Loucy (cell line): ENCODE measurements at regions not wholly inside any gene's neighbourhood (a gene's known extent, or its start where the extent isn't known, plus 50 kb on each side); places are given as distances from the start of the nearest gene placed in this dataset.

ENCODE experiments used
- H2AFZ ChIP-seq: fragments of 200-600 bp; sonication (generic); 2 replicates; pipeline ENCODE4 v1.6.0; 2016; ENCODE audit warnings: antibody characterized with exemption, mild to moderate bottlenecking, low read length, moderate library complexity
- H3F3A ChIP-seq: fragments of 200-600 bp; 2 replicates; pipeline ENCODE4 v1.6.0; 2016; ENCODE audit warnings: antibody characterized with exemption, low read depth, mild to moderate bottlenecking
- H3K27me3 ChIP-seq: fragments of 200-600 bp; sonication (generic); 2 replicates; pipeline ENCODE4 v1.6.1; 2014; ENCODE audit warnings: low read length, mild to moderate bottlenecking; ENCODE audit not compliant: insufficient read depth, poor library complexity, severe bottlenecking
- H3K36me3 ChIP-seq: fragments of 200-600 bp; sonication (generic); 2 replicates; pipeline ENCODE4 v1.6.1; 2016; ENCODE audit warnings: low read length; ENCODE audit not compliant: insufficient read depth
- H3K4me1 ChIP-seq: fragments of 200-600 bp; sonication (generic); 2 replicates; pipeline ENCODE4 v1.5.1; 2014; ENCODE audit warnings: low read length, mild to moderate bottlenecking; ENCODE audit not compliant: insufficient read depth, poor library complexity, severe bottlenecking
- H3K4me2 ChIP-seq: fragments of 200-600 bp; sonication (generic); 2 replicates; pipeline ENCODE4 v1.6.0; 2014; ENCODE audit warnings: antibody characterized with exemption, low read length, low read depth, mild to moderate bottlenecking; ENCODE audit not compliant: poor library complexity, severe bottlenecking
- H3K4me3 ChIP-seq: fragments of 200-600 bp; sonication (generic); 2 replicates; pipeline ENCODE4 v1.5.1; 2014; ENCODE audit warnings: low read length, mild to moderate bottlenecking, mixed read lengths; ENCODE audit not compliant: poor library complexity, severe bottlenecking
- H3K79me2 ChIP-seq: fragments of 200-600 bp; sonication (generic); 2 replicates; pipeline ENCODE4 v1.6.1; 2014; ENCODE audit warnings: low read length; ENCODE audit not compliant: insufficient read depth
- H3K9ac ChIP-seq: fragments of 200-600 bp; sonication (generic); 2 replicates; pipeline ENCODE4 v1.6.0; 2014; ENCODE audit warnings: mild to moderate bottlenecking, low read depth, low read length, moderate library complexity; ENCODE audit not compliant: poor library complexity, severe bottlenecking
- H3K9me2 ChIP-seq: fragments of 200-600 bp; sonication (generic); replicated peaks from 2 replicates; pipeline ENCODE4 v1.6.1; 2016; ENCODE audit warnings: low read depth, low read length, mixed read lengths
- H3K9me3 ChIP-seq: fragments of 200-600 bp; sonication (generic); 2 replicates; pipeline ENCODE4 v1.6.1; 2014; ENCODE audit warnings: mild to moderate bottlenecking, antibody characterized with exemption, low read length, low read depth; ENCODE audit not compliant: insufficient read depth
- H4K20me1 ChIP-seq: fragments of 200-600 bp; sonication (generic); 2 replicates; pipeline ENCODE4 v1.6.0; 2014; ENCODE audit warnings: antibody characterized with exemption, low read length, mild to moderate bottlenecking; ENCODE audit not compliant: insufficient read depth, poor library complexity, severe bottlenecking
- CTCF ChIP-seq: fragments of 200-600 bp; sonication (generic); conservative IDR thresholded peaks from 2 replicates; pipeline ENCODE4 v1.5.1; 2014; ENCODE audit warnings: mild to moderate bottlenecking, antibody characterized with exemption, low read length
- EZH2phosphoT487 ChIP-seq: fragments of 200-600 bp; IDR thresholded peaks from 2 replicates; pipeline ENCODE4 v1.6.1; 2018; ENCODE audit warnings: antibody characterized with exemption, mild to moderate bottlenecking, moderate library complexity, borderline replicate concordance

- Histone ChIP-seq H3K27me3 (no peaks in the 10 kb centered on the region), H3K9me3 (no peaks in the 10 kb centered on the region), H3F3A (no peaks in the 10 kb centered on the region), H3K4me2 (no peak overlapping the region), H3K9ac (no peak overlapping the region), H3K4me1 (no peaks in the 10 kb centered on the region), H3K4me3 (no peak overlapping the region), H4K20me1 (no peaks in the 10 kb centered on the region), H3K9me2 (no peaks in the 10 kb centered on the region), H3K36me3 (no peaks in the 10 kb centered on the region), H3K79me2 (no peaks in the 10 kb centered on the region), H2AFZ (no peak overlapping the region)
- TF ChIP-seq CTCF: no peak
- TF ChIP-seq EZH2phosphoT487: no peak
These were observed 1673.4 kb downstream of the REEP3 start for GRCh38 chr10:65194555-65194954.

GRCh38 chr10:65196111-65196510 is 1674.9 kb downstream of the REEP3 start:
- no peak overlapping the region for H3K9ac ChIP-seq
- H3K4me3 ChIP-seq: no peak overlapping the region
- no peak overlapping the region for H3K4me2 ChIP-seq
- no peaks in the 10 kb centered on the region for H3F3A ChIP-seq
- H3K79me2 ChIP-seq: no peaks in the 10 kb centered on the region
- no peaks in the 10 kb centered on the region for H4K20me1 ChIP-seq
- no peaks in the 10 kb centered on the region for H3K27me3 ChIP-seq
- H2AFZ ChIP-seq: no peak overlapping the region
- H3K4me1 ChIP-seq: no peaks in the 10 kb centered on the region
- H3K9me3 ChIP-seq: no peaks in the 10 kb centered on the region
- no peaks in the 10 kb centered on the region for H3K9me2 ChIP-seq
- no peaks in the 10 kb centered on the region for H3K36me3 ChIP-seq
- TF ChIP-seq CTCF (no peak), EZH2phosphoT487 (no peak)

GRCh38 chr10:65197935-65198334 is 1676.7 kb downstream of the REEP3 start:
- Histone ChIP-seq H3K9me3 (no peaks in the 10 kb centered on the region), H3K4me2 (no peak overlapping the region), H3F3A (no peaks in the 10 kb centered on the region), H3K36me3 (no peaks in the 10 kb centered on the region), H3K4me1 (no peaks in the 10 kb centered on the region), H2AFZ (no peak overlapping the region), H3K27me3 (no peaks in the 10 kb centered on the region), H3K4me3 (no peak overlapping the region), H3K9ac (no peak overlapping the region), H3K79me2 (no peaks in the 10 kb centered on the region), H3K9me2 (no peaks in the 10 kb centered on the region), H4K20me1 (no peaks in the 10 kb centered on the region)
- TF ChIP-seq CTCF: no peak
- TF ChIP-seq EZH2phosphoT487: no peak
